RWPE1 (cell line): ENCODE measurements at regions not wholly inside any gene's neighbourhood (a gene's known extent, or its start where the extent isn't known, plus 50 kb on each side); places are given as distances from the start of the nearest gene placed in this dataset.

Experiments
- CTCF ChIA-PET: fragments of 350-600 bp; sonication (Branson Sonifier 250); formaldehyde crosslinking; extraction: SDS; loops from one replicate; lab custom pipeline; 2021; lab: Yijun Ruan, JAX
- POLR2A ChIA-PET: fragments of 400-600 bp; formaldehyde crosslinking; extraction: SDS; loops from one replicate; lab custom pipeline; 2020; ENCODE audit warnings: antibody characterized with exemption; ENCODE audit not compliant: low non-redundant PET; lab: Yijun Ruan, JAX
- DNase-seq: peaks from one replicate; pipeline ENCODE4 v3.0.0; 2012; ENCODE audit warnings: low spot score
- H3K27ac ChIP-seq: fragments of 450-650 bp; 2 replicates; pipeline ENCODE4 v1.5.1; 2017
- CTCF ChIP-seq: fragments of 450-650 bp; conservative IDR thresholded peaks from 2 replicates; pipeline ENCODE4 v1.5.1; 2017; ENCODE audit warnings: low read depth, mild to moderate bottlenecking

GRCh38 chr13:24012648-24013047 lies 115.3 kb upstream of the C1QTNF9B start:
- no peak overlapping the region for H3K27ac ChIP-seq
- ChIA-PET CTCF (interaction anchor here (0.9 kb wide), 1 partner anchor 216 kb away, joined by 5 read pairs; no protein-coding TSS in a partner anchor), POLR2A (no interaction called here)
- DNase-seq, result no peak
- no peak for TF ChIP-seq CTCF

DNA sequence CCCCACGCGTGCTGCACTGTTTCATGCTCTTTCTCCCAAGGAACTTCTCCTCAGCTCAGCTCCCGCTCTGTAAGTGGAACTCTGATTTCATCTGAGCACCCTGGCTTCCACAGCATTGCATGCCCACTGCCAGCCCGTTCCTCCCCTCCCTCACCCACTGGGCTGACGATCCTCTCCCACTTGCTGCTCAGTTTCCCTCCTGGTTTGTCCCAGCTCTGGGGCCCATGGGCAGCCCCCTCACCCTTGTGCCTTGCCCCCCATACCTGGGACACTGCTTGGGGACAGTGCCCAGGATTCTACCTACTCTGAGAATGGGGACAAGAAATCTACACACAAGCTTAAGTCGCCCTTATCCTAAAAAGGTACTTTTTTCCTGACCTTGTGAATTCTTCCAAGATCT lies 115.9 kb upstream of the C1QTNF9B start:
- POLR2A ChIA-PET, result no interaction called here
- no peak overlapping the region for H3K27ac ChIP-seq
- CTCF ChIA-PET, result interaction anchor here (0.9 kb wide), 1 partner anchor 216 kb away, joined by 5 read pairs; no protein-coding TSS in a partner anchor
- TF ChIP-seq CTCF, result no peak
- DNase-seq, result no peak

DNA sequence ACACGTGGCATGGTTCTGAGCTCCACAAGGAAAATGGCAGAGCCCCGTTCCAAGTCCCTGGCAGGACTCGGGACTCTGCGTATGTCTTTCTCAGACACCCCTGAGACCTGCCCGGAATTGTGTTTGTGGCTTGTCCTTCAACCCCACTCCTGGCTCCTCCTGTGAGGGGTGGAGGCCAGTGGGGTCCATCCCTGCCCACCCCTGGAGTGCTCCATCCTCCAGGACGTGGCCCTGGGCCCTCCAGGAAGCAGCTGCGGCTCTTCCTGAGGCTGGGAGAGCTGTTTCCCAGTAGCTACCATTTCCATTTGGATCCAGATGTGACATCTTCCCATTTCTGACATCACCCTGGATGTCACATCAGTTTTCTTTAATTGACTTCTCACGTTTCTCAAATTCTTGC lies 118.7 kb upstream of the C1QTNF9B start:
- CTCF ChIA-PET, result no interaction called here
- no peak for DNase-seq
- no peak overlapping the region for H3K27ac ChIP-seq
- no peak for TF ChIP-seq CTCF
- POLR2A ChIA-PET, result no interaction called here

GRCh38 chr13:24022568-24022967 lies 125.3 kb upstream of the C1QTNF9B start:
- ChIA-PET CTCF (interaction anchor here (0.7 kb wide), 1 partner anchor 1424 kb away, joined by 7 read pairs; no protein-coding TSS in a partner anchor), POLR2A (no interaction called here)
- no peak overlapping the region for H3K27ac ChIP-seq
- no peak for DNase-seq
- TF ChIP-seq CTCF, result no peak

DNA sequence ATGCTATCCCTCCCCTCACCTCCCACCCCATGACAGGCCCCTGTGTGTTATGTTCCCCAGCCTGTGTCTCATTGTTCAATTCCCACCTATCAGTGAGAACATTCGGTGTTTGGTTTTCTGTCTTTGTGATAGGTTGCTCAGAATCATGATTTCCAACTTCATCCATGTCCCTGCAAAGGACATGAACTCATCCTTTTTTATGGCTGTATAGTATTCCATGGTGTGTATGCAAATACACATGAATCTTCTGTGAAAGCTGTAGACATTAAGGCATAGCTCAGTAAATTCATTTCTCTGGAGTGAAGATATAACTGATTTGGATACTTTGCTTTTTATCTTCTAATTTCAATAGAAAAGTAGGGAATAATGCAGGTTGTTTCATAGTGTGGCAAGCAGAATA lies 125.8 kb upstream of the C1QTNF9B start:
- DNase-seq, result no peak
- no peak for TF ChIP-seq CTCF
- no peak overlapping the region for H3K27ac ChIP-seq
- ChIA-PET CTCF (no interaction called here), POLR2A (no interaction called here)

GRCh38 chr13:24027494-24027893 lies 130.2 kb upstream of the C1QTNF9B start:
- POLR2A ChIA-PET, result no interaction called here
- DNase-seq, result no peak
- TF ChIP-seq CTCF, result no peak
- no peak overlapping the region for H3K27ac ChIP-seq
- CTCF ChIA-PET, result interaction anchor here (0.7 kb wide), 1 partner anchor 83 kb away, joined by 3 read pairs; no protein-coding TSS in a partner anchor
